Brain microvascular endothelial cell (primary cell): ENCODE measurements at regions not wholly inside any gene's neighbourhood (a gene's known extent, or its start where the extent isn't known, plus 50 kb on each side); places are given as distances from the start of the nearest gene placed in this dataset.

Experiments
- DNase-seq: peaks from one replicate; pipeline ENCODE4 v3.0.0-alpha.2; 2020
- H3K27ac ChIP-seq: fragments of 250-450 bp; sonication (Bioruptor Pico); 2 replicates; pipeline ENCODE4 v1.5.1; 2020; ENCODE audit warnings: mild to moderate bottlenecking, moderate library complexity
- H3K27me3 ChIP-seq: fragments of 250-450 bp; sonication (Bioruptor Pico); replicated peaks from 2 replicates; pipeline ENCODE4 v1.5.1; 2020; ENCODE audit warnings: mild to moderate bottlenecking
- H3K36me3 ChIP-seq: fragments of 250-450 bp; sonication (Bioruptor Pico); replicated peaks from 2 replicates; pipeline ENCODE4 v1.5.1; 2020; ENCODE audit warnings: mild to moderate bottlenecking
- H3K4me3 ChIP-seq: 2 replicates; pipeline ENCODE4 v1.5.1; 2011; ENCODE audit warnings: low read depth, mild to moderate bottlenecking, control low read depth, low read length, moderate library complexity
- in situ Hi-C: cut with HindIII; loops from 2 replicates; pipeline ENCODE4 v1.10.0; 2017; ENCODE audit warnings: low sequenced_read_pairs, low pct_ligation_motif_present
- TF ChIP-seq, protein P1 (sequence below): IDR thresholded peaks from 2 replicates; pipeline ENCODE4 v1.5.1; 2011; ENCODE audit warnings: low read depth, mild to moderate bottlenecking, moderate library complexity, low read length, control low read depth, inconsistent platforms; ENCODE audit errors: missing control alignments

DNA sequence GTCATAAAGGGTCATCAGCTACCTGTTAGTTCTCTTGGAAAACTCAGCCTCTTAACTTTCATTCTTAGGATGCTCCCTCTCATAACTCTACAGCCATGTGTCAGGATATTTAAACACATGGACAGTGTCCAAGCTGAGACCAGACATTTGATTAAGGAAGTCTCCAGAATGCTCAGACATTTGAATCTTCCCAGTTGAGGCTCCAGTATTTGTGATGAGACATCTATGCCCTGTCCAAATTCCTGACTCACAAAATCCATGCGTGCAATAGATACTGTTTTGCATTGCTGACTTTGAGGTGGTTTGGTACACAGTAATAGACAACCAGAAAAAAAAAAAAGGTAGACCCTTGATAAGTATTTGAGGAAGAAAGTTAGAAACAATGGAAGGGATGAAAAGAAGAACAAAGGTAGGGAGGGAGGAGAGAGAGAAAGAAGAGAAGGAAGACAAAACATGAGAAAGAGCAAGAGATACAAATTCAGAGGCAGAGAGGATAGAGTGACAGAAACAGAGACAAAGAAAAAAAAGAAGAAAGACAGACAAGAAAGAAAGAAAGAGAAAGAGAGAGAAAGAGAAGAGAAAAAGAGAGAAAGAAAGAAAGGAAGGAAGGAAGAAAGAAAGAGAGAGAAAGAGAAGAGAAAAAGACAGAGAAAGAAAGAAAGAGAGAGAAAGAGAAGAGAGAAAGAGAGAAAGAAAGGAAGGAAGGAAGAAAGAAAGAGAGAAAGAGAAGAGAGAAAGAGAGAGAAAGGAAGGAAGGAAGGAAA, 275.5 kb upstream of the PRMT6 start:
- TF ChIP-seq, protein P1, sequence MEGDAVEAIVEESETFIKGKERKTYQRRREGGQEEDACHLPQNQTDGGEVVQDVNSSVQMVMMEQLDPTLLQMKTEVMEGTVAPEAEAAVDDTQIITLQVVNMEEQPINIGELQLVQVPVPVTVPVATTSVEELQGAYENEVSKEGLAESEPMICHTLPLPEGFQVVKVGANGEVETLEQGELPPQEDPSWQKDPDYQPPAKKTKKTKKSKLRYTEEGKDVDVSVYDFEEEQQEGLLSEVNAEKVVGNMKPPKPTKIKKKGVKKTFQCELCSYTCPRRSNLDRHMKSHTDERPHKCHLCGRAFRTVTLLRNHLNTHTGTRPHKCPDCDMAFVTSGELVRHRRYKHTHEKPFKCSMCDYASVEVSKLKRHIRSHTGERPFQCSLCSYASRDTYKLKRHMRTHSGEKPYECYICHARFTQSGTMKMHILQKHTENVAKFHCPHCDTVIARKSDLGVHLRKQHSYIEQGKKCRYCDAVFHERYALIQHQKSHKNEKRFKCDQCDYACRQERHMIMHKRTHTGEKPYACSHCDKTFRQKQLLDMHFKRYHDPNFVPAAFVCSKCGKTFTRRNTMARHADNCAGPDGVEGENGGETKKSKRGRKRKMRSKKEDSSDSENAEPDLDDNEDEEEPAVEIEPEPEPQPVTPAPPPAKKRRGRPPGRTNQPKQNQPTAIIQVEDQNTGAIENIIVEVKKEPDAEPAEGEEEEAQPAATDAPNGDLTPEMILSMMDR, result no peak
- H3K27ac ChIP-seq, result no peak overlapping the region
- no peaks in the 10 kb centered on the region for H3K27me3 ChIP-seq
- H3K4me3 ChIP-seq, result no peak overlapping the region
- no peak for DNase-seq
- no peaks in the 10 kb centered on the region for H3K36me3 ChIP-seq
- in situ Hi-C loops, result no loop called here

DNA sequence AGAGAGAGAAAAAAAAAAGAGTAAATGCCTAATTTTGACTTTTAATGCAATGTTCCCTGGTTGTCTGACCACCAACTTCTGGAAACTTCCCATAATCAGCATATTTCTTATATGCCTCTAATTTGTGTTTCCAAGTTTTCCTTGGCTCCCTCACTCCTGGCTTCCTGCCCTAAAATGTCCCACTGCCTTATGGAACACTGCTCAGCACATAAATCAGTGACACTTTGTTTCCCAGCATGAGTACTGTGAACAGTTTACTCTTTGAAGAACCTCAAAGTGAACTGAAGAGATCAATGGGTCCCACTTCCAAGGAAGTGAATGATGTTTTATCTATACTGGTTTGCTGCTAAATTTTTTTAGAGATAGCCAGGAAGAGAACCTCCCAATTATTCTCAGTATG, 271.3 kb upstream of the PRMT6 start:
- Histone ChIP-seq H3K36me3 (no peaks in the 10 kb centered on the region), H3K4me3 (no peak overlapping the region), H3K27me3 (no peaks in the 10 kb centered on the region), H3K27ac (no peak overlapping the region)
- no peak for DNase-seq
- in situ Hi-C loops, result no loop called here
- TF ChIP-seq, protein P1, result no peak

GRCh38 chr1:106787520-106787919, 269.0 kb upstream of the PRMT6 start:
- no peak overlapping the region for H3K4me3 ChIP-seq
- no peak for DNase-seq
- no peak overlapping the region for H3K27ac ChIP-seq
- H3K36me3 ChIP-seq, result no peaks in the 10 kb centered on the region
- H3K27me3 ChIP-seq, result no peaks in the 10 kb centered on the region
- TF ChIP-seq, protein P1, result no peak
- in situ Hi-C loops, result no loop called here

- in situ Hi-C loops, result no loop called here
- Histone ChIP-seq H3K36me3 (no peaks in the 10 kb centered on the region), H3K27me3 (no peaks in the 10 kb centered on the region), H3K4me3 (no peak overlapping the region), H3K27ac (no peak overlapping the region)
- DNase-seq, result no peak
- TF ChIP-seq, protein P1, result no peak
These were observed 266.8 kb upstream of the PRMT6 start for GRCh38 chr1:106789686-106790085.

DNA sequence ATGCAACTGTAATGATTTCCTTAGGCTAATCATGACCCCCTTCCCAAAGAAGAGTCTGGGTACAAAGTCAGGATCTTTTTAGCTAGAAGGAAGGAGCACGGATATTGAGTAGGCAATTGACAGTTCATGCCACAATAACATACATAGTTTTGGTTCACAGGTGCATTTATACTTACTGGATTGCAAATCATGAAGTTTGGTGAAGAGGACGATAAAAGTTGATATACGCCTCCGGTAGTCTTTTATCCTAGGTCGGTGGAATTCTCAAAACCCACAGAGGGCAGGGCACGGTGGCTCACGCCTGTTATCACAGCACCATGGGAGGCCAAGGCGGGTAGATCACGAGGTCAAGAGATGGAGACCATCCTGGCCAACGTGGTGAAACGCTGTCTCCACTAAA, 265.4 kb upstream of the PRMT6 start:
- TF ChIP-seq, protein P1, result no peak
- Histone ChIP-seq H3K27me3 (no peaks in the 10 kb centered on the region), H3K27ac (no peak overlapping the region), H3K36me3 (no peaks in the 10 kb centered on the region), H3K4me3 (no peak overlapping the region)
- in situ Hi-C loops, result no loop called here
- no peak for DNase-seq

GRCh38 chr1:106793651-106794050, 262.8 kb upstream of the PRMT6 start:
- in situ Hi-C loops, result no loop called here
- TF ChIP-seq, protein P1, result no peak
- DNase-seq, result no peak
- Histone ChIP-seq H3K4me3 (no peak overlapping the region), H3K27ac (no peak overlapping the region), H3K36me3 (no peaks in the 10 kb centered on the region), H3K27me3 (no peaks in the 10 kb centered on the region)
